ENCODE measurements at regions not wholly inside any gene's neighbourhood (a gene's known extent, or its start where the extent isn't known, plus 50 kb on each side); places are given as distances from the start of the nearest gene placed in this dataset.

- TF ChIP-seq REST (IDR thresholded peaks at IDR 0.05; ENCODE audit: borderline replicate concordance) (no peak), EZH2 (IDR thresholded peaks at IDR 0.05; ENCODE audit: borderline replicate concordance, insufficient read depth, low read length, poor library complexity, severe bottlenecking) (no peak), RAD21 (conservative IDR thresholded peaks at IDR 0.05) (no peak), CTCF (IDR thresholded peaks at IDR 0.05; ENCODE audit: poor library complexity, severe bottlenecking) (no peak), MXI1 (conservative IDR thresholded peaks at IDR 0.05; ENCODE audit: poor library complexity, severe bottlenecking) (no peak), SMC3 (conservative IDR thresholded peaks at IDR 0.05; ENCODE audit: poor library complexity) (no peak)
These were observed 512.3 kb downstream of the HDGFL1 start for GRCh38 chr6:23081701-23082100.

All from neural cell (in vitro differentiated cells).